H1 (cell line): ENCODE measurements at regions not wholly inside any gene's neighbourhood (a gene's known extent, or its start where the extent isn't known, plus 50 kb on each side); places are given as distances from the start of the nearest gene placed in this dataset.

Experiments
- BRCA1 ChIP-seq: IDR thresholded peaks from 2 replicates; pipeline ENCODE4 v1.6.1; 2012; ENCODE audit warnings: low read depth, low read length, improper control_type of control experiment
- CHD1 ChIP-seq: IDR thresholded peaks from 2 replicates; pipeline ENCODE4 v1.6.1; 2012; ENCODE audit warnings: low read depth, low read length, improper control_type of control experiment
- CHD7 ChIP-seq: fragments of 300-600 bp; sonication (generic); IDR thresholded peaks from 2 replicates; pipeline ENCODE4 v1.7.1; 2012; ENCODE audit warnings: low read length, moderate library complexity, mild to moderate bottlenecking, inconsistent platforms; ENCODE audit not compliant: insufficient replicate concordance
- GABPA ChIP-seq: IDR thresholded peaks from 2 replicates; pipeline ENCODE4 v1.6.1; 2011; ENCODE audit warnings: mild to moderate bottlenecking, low read length, moderate library complexity, borderline replicate concordance; ENCODE audit not compliant: insufficient read depth
- RNF2 ChIP-seq: fragments of 200-900, 300-1000 bp; sonication (generic); IDR thresholded peaks from 2 replicates; pipeline ENCODE4 v1.7.1; 2016; ENCODE audit warnings: borderline replicate concordance, low read depth, mild to moderate bottlenecking, antibody characterized with exemption, low read length; ENCODE audit not compliant: poor library complexity, severe bottlenecking; ENCODE audit errors: missing control alignments
- TCF12 ChIP-seq: IDR thresholded peaks from 2 replicates; pipeline ENCODE4 v1.6.1; 2011; ENCODE audit warnings: low read depth, mild to moderate bottlenecking, low read length

GRCh38 chr12:108438667-108439066, 76.4 kb upstream of the FICD start (continued):
- no peak for TF ChIP-seq TCF12
- TF ChIP-seq CHD7, result no peak
- TF ChIP-seq GABPA, result no peak
- TF ChIP-seq CHD1, result no peak
- no peak for TF ChIP-seq RNF2
- no peak for TF ChIP-seq BRCA1
